Immature natural killer cell (primary cell): ENCODE measurements at regions not wholly inside any gene's neighbourhood (a gene's known extent, or its start where the extent isn't known, plus 50 kb on each side); places are given as distances from the start of the nearest gene placed in this dataset.

Source experiments
- DNase-seq, 3 donors: peaks; one replicate each; pipeline ENCODE4 v3.0.0; 2022; ENCODE audit warnings: mixed read lengths in 1 of 3
- H3K27ac Mint-ChIP-seq, 6 donors: one replicate each; pipeline ENCODE4 v1.8.0; 2020; ENCODE audit warnings: mixed read lengths in 6 of 6, mild to moderate bottlenecking in 5 of 6, inconsistent platforms in 4 of 6, moderate library complexity in 3 of 6
- H3K27me3 Mint-ChIP-seq, 3 donors: one replicate each; pipeline ENCODE4 v1.8.0; 2020 to 2021; ENCODE audit warnings: low read depth in 3 of 3, mild to moderate bottlenecking in 3 of 3, mixed read lengths in 3 of 3, moderate library complexity in 3 of 3, inconsistent platforms in 1 of 3
- H3K36me3 Mint-ChIP-seq, 3 donors: one replicate each; pipeline ENCODE4 v1.8.0; 2020; ENCODE audit warnings: mixed read lengths in 3 of 3, inconsistent platforms in 2 of 3, mild to moderate bottlenecking in 2 of 3
- H3K4me1 Mint-ChIP-seq, 2 donors: one replicate each; pipeline ENCODE4 v1.8.0; 2020; ENCODE audit warnings: inconsistent platforms in 2 of 2, mild to moderate bottlenecking in 2 of 2, mixed read lengths in 2 of 2, moderate library complexity in 1 of 2
- H3K4me3 Mint-ChIP-seq, 5 donors: one replicate each; pipeline ENCODE4 v1.8.0; 2020; ENCODE audit warnings: mild to moderate bottlenecking in 5 of 5, mixed read lengths in 5 of 5, inconsistent platforms in 3 of 5, moderate library complexity in 3 of 5
- H3K9me3 Mint-ChIP-seq, 6 donors: one replicate each; pipeline ENCODE4 v1.8.0; 2020; ENCODE audit warnings: mild to moderate bottlenecking in 6 of 6, mixed read lengths in 6 of 6, inconsistent platforms in 4 of 6, moderate library complexity in 3 of 6

DNA sequence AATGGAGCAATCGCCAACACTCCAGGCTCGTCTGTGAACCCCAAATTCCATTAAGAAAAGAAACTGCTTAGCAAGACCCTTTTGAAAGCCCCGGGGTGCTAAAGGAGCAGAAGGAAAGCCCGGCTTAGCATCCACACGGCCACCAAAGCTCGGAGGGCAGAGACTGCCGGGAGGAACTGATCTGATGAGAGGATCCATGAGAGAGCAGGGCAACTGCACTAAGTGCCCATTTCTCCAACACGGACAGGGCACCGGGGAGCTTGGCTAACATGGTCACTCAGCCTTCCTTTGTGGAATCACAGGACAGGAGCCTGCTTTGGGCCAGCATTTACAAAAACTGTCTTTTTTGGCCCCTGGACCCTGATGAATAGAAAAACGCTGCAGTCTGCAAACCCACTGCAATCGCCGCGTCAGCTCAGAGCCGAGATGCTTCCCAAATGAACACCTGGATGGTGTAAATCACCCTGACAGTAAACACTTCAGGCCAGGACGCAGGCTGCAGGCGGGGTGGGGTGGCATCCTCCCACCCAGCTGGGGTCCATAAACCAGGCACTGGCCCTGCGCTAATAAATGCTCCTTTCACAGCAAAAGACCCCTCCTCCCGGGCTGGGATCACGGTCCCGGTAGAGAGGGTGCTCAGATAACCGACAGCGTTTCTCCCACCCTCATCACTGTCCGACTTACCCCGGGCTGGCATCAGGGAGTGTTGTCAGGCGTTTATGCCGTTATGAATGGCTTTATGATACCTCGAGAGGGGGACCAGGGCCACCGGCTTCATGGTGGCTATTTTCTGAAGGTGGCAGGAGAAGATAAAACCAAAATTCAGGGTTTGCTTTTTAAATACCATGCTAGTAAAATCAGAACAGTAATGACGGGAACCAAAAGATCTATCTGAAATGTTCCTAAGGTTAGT lies 299.5 kb downstream of the IRF8 start:
- Mint-ChIP-seq H3K9me3 (no peaks in the 10 kb centered on the region), H3K27me3 (peaks cover 2 to 13% (median 9%) of the 10 kb centered on the region in 3 donors), H3K4me1 (no peaks in the 10 kb centered on the region), H3K36me3 (peaks cover 0 to 4% (median 0%) of the 10 kb centered on the region in 3 donors), H3K27ac (no peak overlapping the region), H3K4me3 (no peak overlapping the region)
- DNase-seq = no peak

DNA sequence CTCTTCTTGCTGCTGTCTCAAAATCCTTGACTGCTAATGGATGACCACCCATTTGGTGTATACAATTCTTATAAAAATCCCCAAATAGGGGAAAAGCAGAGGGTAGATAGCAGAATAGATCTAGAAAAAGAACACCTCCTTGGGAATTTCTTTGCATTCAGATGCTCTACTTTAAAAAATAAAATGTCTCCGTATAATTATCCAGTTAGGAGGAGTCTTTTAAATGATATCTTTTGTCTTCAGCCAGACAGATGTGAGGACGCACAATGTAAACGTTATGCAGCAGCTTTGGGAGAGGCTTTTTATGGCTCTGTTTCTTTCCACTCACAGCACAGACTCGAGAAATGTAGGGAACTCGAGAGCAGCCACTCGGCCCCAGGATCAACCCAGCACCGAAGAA lies 300.2 kb downstream of the IRF8 start:
- H3K4me1 Mint-ChIP-seq = no peaks in the 10 kb centered on the region
- H3K9me3 Mint-ChIP-seq = no peaks in the 10 kb centered on the region
- peaks cover 2 to 13% (median 9%) of the 10 kb centered on the region in 3 donors for H3K27me3 Mint-ChIP-seq
- DNase-seq = no peak
- H3K27ac Mint-ChIP-seq = no peak overlapping the region
- peaks cover 0 to 4% (median 0%) of the 10 kb centered on the region in 3 donors for H3K36me3 Mint-ChIP-seq
- H3K4me3 Mint-ChIP-seq = no peak overlapping the region

DNA sequence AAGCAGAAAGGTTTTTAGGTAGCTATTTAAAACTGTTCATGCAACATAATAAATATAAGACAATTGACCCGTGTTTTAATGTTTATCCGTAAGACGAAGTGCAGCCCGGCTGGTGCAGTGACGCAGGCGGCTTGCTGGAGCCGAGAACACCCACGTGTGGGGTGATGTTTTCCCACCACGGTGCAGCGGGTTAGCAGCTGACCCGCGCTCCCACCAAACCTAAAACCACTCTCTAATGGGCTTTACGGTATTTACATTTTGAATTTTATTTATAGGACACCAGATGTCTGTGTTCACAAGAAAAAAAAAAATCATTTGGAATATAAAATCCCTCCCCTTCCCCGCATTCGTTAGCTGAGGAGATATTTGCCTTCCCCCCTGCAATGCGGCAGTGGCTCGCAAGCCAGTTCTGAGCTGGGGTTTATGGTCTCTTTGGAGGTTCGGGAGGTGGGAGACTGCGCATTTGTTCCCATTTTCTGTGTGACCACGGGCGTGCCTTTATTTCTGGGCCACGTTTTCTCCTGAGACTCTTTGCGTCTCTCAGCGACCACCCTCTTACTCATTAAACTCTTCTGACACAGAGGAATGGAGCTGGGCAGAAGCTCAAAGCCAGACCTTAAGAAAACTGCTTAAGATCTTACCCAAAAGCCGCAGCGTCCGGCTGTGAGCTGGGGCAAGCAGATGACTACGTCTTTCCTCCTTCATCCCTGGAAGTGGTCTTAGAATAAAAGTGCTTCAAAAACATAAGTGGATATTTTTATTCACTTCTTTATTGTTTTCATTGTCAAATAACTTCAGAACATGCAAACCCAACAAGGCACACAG lies 301.1 kb downstream of the IRF8 start:
- peaks cover 2 to 12% (median 9%) of the 10 kb centered on the region in 3 donors for H3K27me3 Mint-ChIP-seq
- H3K4me3 Mint-ChIP-seq = no peak overlapping the region
- no peak overlapping the region for H3K27ac Mint-ChIP-seq
- H3K9me3 Mint-ChIP-seq = no peaks in the 10 kb centered on the region
- no peaks in the 10 kb centered on the region for H3K4me1 Mint-ChIP-seq
- H3K36me3 Mint-ChIP-seq = peaks cover 0 to 4% (median 0%) of the 10 kb centered on the region in 3 donors
- DNase-seq = no peak

DNA sequence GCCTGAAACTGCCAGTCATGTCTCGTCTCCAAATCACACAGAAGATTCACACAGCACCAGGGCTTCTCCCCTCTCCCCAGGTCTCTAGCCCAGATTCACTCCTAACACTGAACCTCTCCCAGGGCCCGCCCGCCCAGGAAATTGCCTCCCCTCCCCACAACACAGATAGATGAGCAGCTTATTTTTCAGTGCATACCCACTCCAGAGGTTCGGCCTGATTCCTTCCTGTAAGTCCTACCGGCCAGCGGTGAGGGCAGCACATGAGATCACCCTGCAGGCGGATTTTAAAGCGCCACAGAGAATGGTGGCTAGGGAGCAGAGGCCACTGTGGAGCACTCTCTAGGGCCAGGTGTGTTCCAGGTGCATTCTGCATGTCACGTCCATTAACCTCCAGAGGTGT lies 301.8 kb downstream of the IRF8 start:
- H3K27me3 Mint-ChIP-seq = peaks cover 2 to 9% (median 9%) of the 10 kb centered on the region in 3 donors
- peaks cover 0 to 4% (median 0%) of the 10 kb centered on the region in 3 donors for H3K36me3 Mint-ChIP-seq
- no peak overlapping the region for H3K4me3 Mint-ChIP-seq
- no peaks in the 10 kb centered on the region for H3K9me3 Mint-ChIP-seq
- no peaks in the 10 kb centered on the region for H3K4me1 Mint-ChIP-seq
- no peak overlapping the region for H3K27ac Mint-ChIP-seq
- DNase-seq = no peak

DNA sequence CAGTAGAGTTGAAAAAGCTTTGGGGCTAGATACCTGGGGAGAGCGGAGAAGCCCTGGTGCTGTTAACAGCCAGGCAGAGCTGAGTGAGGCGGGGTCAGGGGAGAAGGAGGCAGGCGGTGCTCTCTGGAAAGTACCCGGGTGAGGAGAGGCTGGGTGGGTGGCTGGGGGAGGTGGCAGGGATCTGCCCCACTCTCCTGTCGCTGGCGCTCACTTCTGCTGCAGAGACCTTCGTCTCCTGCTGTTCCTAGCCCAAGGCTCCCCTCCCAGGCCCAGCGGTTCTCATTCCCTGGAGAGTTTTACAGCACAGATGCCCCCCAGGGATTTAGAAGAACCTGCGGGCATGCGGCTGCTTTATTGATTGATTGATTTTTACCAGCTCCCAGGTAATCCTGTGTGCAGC lies 302.8 kb downstream of the IRF8 start:
- peaks cover 0 to 4% (median 0%) of the 10 kb centered on the region in 3 donors for H3K36me3 Mint-ChIP-seq
- H3K27ac Mint-ChIP-seq = no peak overlapping the region
- H3K27me3 Mint-ChIP-seq = peaks cover 2 to 11% (median 9%) of the 10 kb centered on the region in 3 donors
- DNase-seq = no peak
- H3K9me3 Mint-ChIP-seq = no peaks in the 10 kb centered on the region
- no peaks in the 10 kb centered on the region for H3K4me1 Mint-ChIP-seq
- H3K4me3 Mint-ChIP-seq = no peak overlapping the region

DNA sequence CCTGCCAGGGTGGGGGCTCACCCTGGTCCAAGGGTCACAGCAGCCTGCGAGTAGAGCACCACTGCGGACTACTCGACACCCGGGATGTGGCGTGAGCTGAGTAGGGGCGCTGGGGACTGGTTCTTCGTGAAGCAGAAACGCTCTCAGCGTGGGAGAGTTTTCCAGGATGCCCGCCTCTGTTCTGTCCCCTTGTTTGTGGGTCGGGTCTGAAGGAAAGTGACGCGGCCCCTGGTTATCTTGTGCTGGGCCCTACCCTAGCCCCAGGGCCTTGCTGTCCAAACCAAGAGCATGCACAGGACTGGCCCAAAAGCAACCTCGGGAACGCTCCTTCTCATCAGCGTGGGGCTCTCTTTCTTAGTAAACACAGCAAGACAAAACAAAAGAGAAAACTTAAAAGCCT lies 303.3 kb downstream of the IRF8 start:
- Mint-ChIP-seq H3K9me3 (no peaks in the 10 kb centered on the region), H3K27ac (no peak overlapping the region), H3K4me1 (no peaks in the 10 kb centered on the region), H3K27me3 (peaks cover 2 to 10% (median 9%) of the 10 kb centered on the region in 3 donors), H3K4me3 (no peak overlapping the region), H3K36me3 (peaks cover 0 to 4% (median 0%) of the 10 kb centered on the region in 3 donors)
- DNase-seq = no peak

DNA sequence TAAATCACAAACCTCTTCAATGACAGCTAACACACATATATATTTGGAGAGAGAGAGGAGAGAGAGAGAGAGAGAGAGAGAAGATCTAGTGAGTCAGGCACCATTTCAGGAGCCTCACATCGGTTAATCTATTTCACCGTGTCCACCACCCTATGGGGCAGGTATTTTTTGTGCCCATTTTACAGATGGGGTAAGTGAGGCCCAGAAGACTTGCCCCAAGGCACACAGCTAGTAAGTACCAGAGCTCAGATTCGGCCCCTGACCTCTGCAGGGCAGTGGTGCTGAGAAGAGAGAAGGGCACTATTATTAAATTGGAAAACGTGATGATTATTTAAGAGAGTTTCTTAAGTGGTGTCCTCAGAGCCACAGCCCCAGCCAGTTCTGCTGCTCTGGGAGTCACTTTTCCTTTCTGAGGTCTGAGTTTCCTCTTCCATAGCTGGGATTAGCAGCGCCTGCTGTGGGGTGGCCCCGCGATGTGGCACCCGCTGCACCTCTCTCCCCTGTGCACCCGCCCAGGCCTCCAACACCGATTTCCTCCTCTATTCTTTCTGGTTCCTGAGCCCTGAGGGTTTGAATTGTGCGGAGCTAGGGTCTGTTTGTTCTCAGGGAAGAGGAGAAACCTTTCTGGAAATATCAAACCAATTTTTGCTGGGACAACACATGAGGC lies 303.9 kb downstream of the IRF8 start:
- Mint-ChIP-seq H3K36me3 (peaks cover 0 to 4% (median 0%) of the 10 kb centered on the region in 3 donors), H3K4me1 (no peaks in the 10 kb centered on the region), H3K9me3 (no peaks in the 10 kb centered on the region), H3K27me3 (peaks cover 2 to 9% (median 3%) of the 10 kb centered on the region in 3 donors), H3K27ac (no peak overlapping the region), H3K4me3 (no peak overlapping the region)
- no peak for DNase-seq

DNA sequence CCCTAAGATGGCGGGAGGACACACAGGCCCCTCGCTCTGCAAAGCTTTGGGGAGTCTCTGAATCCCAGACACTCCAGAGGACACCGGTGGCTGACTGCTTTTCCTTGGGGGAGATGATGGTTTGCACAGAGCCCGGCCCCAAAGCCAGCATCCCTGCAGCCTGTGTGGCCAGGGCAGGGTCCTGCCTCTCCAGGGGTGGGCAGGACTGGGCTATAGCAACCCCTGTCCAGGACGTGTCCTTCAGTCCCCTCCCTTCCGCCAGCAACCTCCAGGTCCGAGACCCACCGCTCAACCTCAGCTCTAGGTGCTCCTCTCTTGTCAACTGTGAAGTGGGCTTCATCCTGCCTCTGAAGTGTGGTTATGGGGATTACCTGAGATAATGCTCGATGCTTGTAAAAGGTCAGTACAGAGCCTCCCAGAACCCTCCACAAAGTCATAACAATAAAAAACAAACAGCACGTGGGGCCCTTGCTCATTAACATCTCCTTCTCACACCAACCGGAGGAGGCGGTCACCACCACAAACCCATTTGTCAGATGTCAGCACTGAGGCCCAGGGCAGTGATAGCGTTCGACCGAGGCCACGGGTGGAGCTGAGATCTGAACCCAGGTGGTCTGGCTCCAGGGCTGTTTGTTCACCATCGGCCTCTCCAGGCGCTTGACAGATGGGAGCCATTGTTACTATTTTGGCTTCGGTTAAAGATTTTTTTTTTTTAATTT lies 304.8 kb downstream of the IRF8 start:
- Mint-ChIP-seq H3K27ac (no peak overlapping the region), H3K9me3 (no peaks in the 10 kb centered on the region), H3K27me3 (peaks cover 2 to 7% (median 4%) of the 10 kb centered on the region in 3 donors), H3K4me3 (no peak overlapping the region), H3K4me1 (no peaks in the 10 kb centered on the region), H3K36me3 (peaks cover 0 to 4% (median 0%) of the 10 kb centered on the region in 3 donors)
- no peak for DNase-seq

DNA sequence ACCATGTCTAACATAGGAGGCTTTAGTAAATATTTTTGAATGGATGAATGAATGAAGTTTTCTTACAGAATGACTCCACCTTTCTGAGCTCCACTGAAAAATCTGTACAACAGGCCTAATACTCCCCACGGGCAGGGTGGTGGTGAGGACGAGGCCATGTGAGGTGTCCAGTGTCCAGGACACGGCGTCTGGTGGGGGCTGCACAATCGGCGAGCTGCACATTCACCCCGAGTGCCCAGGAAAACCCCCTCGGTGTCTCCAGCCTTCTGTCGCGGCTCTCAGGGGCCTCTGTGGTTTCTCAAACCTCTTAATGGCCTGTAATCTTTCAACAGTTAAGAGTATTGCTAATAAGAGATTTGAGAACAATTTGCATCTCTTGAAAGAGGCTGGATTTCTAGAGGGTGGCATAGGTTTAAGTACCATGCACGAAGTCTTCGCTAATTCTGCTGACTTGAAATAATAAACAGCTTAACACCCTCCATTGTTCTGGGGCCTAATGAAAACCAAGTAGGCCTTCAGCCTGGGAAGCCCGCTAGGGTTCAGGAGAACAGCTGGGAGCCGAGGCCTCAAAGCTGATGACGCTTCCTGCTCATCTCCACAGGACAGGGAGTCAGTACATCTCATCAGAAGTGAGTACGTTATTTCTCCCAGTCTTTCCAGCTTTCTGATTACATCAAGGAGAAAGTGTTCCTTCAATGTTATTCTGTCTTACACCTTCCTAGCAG lies 304.6 kb upstream of the FOXF1 start:
- Mint-ChIP-seq H3K9me3 (no peaks in the 10 kb centered on the region), H3K27me3 (peaks cover 1 to 13% (median 6%) of the 10 kb centered on the region in 3 donors), H3K27ac (no peak overlapping the region), H3K36me3 (no peaks in the 10 kb centered on the region), H3K4me3 (no peak overlapping the region), H3K4me1 (no peaks in the 10 kb centered on the region)
- no peak for DNase-seq

DNA sequence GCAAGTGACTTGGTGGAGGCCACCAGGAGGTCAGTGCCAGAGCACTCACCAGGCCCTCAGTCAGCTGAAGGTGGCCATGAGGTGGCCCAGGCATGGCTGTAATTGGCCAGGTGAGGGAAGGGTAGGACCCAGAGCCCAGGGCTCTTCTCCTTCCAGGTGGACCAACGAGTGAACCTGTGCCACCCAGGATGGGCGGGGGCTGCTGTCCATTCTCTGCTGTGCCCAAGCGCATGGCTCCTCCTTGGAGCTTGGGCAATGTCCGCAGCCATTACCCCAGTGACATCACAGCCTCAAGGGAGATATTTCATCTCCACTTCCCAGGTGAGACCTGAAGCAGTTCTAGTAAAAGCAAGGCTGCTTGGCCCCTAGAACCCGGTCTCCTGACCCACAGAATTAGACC lies 303.0 kb upstream of the FOXF1 start:
- H3K4me3 Mint-ChIP-seq = no peak overlapping the region
- H3K9me3 Mint-ChIP-seq = no peaks in the 10 kb centered on the region
- no peak overlapping the region for H3K27ac Mint-ChIP-seq
- peaks cover 5 to 7% of the 10 kb centered on the region in 2 donors for H3K4me1 Mint-ChIP-seq
- H3K27me3 Mint-ChIP-seq = peaks cover 1 to 13% (median 5%) of the 10 kb centered on the region in 3 donors
- no peaks in the 10 kb centered on the region for H3K36me3 Mint-ChIP-seq
- no peak for DNase-seq

DNA sequence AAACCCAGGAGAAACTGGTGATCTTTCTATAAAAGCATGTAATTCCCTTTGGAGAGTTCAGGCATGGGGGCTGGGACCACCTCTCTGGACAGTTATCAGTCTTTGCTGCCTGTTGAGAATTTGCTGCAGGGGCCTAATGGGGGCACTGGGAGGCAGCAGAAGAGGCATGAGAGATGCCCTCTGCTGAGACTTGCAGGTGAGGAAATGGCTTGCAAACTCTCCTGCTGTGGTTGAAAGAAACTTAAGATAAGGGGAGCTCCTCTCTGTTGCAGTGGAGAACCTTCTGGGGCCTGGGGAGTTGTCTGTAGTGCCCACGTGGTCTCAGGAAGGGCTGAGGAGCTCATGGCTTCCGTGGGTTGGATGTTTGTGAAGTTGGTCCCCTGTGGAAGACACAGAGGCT lies 301.1 kb upstream of the FOXF1 start:
- peaks cover 1 to 10% (median 4%) of the 10 kb centered on the region in 3 donors for H3K27me3 Mint-ChIP-seq
- no peak overlapping the region for H3K27ac Mint-ChIP-seq
- H3K4me1 Mint-ChIP-seq = peaks cover 21 to 23% of the 10 kb centered on the region in 2 donors
- H3K4me3 Mint-ChIP-seq = no peak overlapping the region
- no peaks in the 10 kb centered on the region for H3K36me3 Mint-ChIP-seq
- DNase-seq = no peak
- peaks cover 0 to 4% (median 0%) of the 10 kb centered on the region in 6 donors for H3K9me3 Mint-ChIP-seq

DNA sequence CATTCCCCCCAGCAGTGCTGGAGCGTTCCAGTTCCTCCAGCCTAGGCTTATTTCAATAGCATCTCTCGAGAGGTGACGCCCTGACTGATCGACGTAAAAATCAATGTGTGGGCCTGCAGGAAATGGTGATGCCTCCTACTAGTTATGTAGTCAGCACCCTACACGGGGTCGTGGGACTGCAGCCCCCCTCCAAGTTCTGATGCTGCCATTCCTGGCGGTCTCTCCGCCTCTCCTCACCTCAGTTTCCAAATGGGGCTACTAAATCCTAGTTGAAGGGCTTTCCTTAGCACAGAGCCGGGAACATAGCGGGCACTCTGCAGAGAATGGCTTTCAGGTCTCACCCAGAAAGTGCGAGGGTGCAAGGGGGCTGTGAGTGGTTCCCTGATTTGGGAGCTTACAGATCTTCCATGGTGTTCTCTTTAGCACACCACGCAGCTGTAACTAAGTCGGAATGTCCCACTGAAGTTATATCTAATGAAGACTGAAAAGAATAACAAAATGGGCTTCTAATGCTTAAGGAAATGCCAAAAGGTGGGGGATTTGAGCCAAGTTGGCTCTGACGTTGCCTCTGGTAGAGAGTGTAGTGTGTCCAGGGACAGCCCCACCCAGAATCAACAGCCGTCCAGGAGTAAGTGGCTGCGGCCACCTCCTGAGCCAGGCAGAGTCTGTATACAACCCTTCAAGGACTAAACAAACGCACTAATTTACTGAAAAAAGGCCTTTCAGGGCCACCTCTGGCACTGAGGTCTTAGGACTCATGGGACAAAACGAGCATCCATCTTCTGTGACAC lies 299.7 kb upstream of the FOXF1 start:
- Mint-ChIP-seq H3K27me3 (peaks cover 1 to 10% (median 4%) of the 10 kb centered on the region in 3 donors), H3K4me1 (peaks cover 22 to 23% of the 10 kb centered on the region in 2 donors), H3K36me3 (no peaks in the 10 kb centered on the region), H3K4me3 (no peak overlapping the region), H3K9me3 (peaks cover 0 to 4% (median 0%) of the 10 kb centered on the region in 6 donors), H3K27ac (no peak overlapping the region)
- no peak for DNase-seq
